ENCODE measurements at regions not wholly inside any gene's neighbourhood (a gene's known extent, or its start where the extent isn't known, plus 50 kb on each side); places are given as distances from the start of the nearest gene placed in this dataset.

GRCh38 chr7:41110186-41110585, 592.7 kb downstream of the INHBA start:
- no peaks in the 10 kb centered on the region for H3K27me3 ChIP-seq (ENCODE audit: insufficient read depth, low read length)

GRCh38 chr7:41108821-41109220, 594.1 kb downstream of the INHBA start:
- H3K4me1 ChIP-seq (ENCODE audit: control insufficient read depth, insufficient read depth, low read length, unreplicated experiment), result peaks cover 26% of the 10 kb centered on the region
- H3K4me3 ChIP-seq (ENCODE audit: low read depth, low read length), result no peak overlapping the region; the same call in 1 of the 2 replicates
- no peaks in the 10 kb centered on the region for H3K79me2 ChIP-seq (ENCODE audit: control insufficient read depth, insufficient read depth, low read length, unreplicated experiment)
- H2AFZ ChIP-seq (ENCODE audit: low read length, unreplicated experiment), result no peak overlapping the region
- H3K27ac ChIP-seq (ENCODE audit: low read depth, low read length), result peak overlapping the region; percentile 82
- no peaks in the 10 kb centered on the region for H3K27me3 ChIP-seq (ENCODE audit: insufficient read depth, low read length)
- no peaks in the 10 kb centered on the region for H3K36me3 ChIP-seq (ENCODE audit: insufficient read depth, low read length)

More at GRCh38 chr7:41110186-41110585, 592.7 kb downstream of the INHBA start:
- Histone ChIP-seq H3K4me3 (ENCODE audit: low read depth, low read length) (no peak overlapping the region), H3K27ac (ENCODE audit: low read depth, low read length) (no peak overlapping the region), H3K4me1 (ENCODE audit: control insufficient read depth, insufficient read depth, low read length, unreplicated experiment) (peaks cover 26% of the 10 kb centered on the region), H2AFZ (ENCODE audit: low read length, unreplicated experiment) (no peak overlapping the region), H3K79me2 (ENCODE audit: control insufficient read depth, insufficient read depth, low read length, unreplicated experiment) (no peaks in the 10 kb centered on the region), H3K36me3 (ENCODE audit: insufficient read depth, low read length) (no peaks in the 10 kb centered on the region)

- H3K36me3 ChIP-seq (ENCODE audit: insufficient read depth, low read length), result no peaks in the 10 kb centered on the region
- peak overlapping the region; percentile 82 for H3K27ac ChIP-seq (ENCODE audit: low read depth, low read length)
- H2AFZ ChIP-seq (ENCODE audit: low read length, unreplicated experiment), result peak overlapping the region; percentile 61
Measured at GRCh38 chr7:41107938-41108448, 594.9 kb downstream of the INHBA start.

GRCh38 chr7:41107330-41107937, 595.5 kb downstream of the INHBA start:
- Histone ChIP-seq H3K4me1 (ENCODE audit: control insufficient read depth, insufficient read depth, low read length, unreplicated experiment) (peaks cover 34% of the 10 kb centered on the region), H3K36me3 (ENCODE audit: insufficient read depth, low read length) (no peaks in the 10 kb centered on the region), H2AFZ (ENCODE audit: low read length, unreplicated experiment) (peak overlapping the region; percentile 61), H3K27me3 (ENCODE audit: insufficient read depth, low read length) (no peaks in the 10 kb centered on the region), H3K27ac (ENCODE audit: low read depth, low read length) (peak overlapping the region; percentile 82), H3K4me3 (ENCODE audit: low read depth, low read length) (peak overlapping the region; percentile 64), H3K79me2 (ENCODE audit: control insufficient read depth, insufficient read depth, low read length, unreplicated experiment) (no peaks in the 10 kb centered on the region)

More at GRCh38 chr7:41107938-41108448, 594.9 kb downstream of the INHBA start:
- peaks cover 34% of the 10 kb centered on the region for H3K4me1 ChIP-seq (ENCODE audit: control insufficient read depth, insufficient read depth, low read length, unreplicated experiment)
- no peaks in the 10 kb centered on the region for H3K79me2 ChIP-seq (ENCODE audit: control insufficient read depth, insufficient read depth, low read length, unreplicated experiment)
- H3K4me3 ChIP-seq (ENCODE audit: low read depth, low read length), result peak overlapping the region; percentile 64
- H3K27me3 ChIP-seq (ENCODE audit: insufficient read depth, low read length), result no peaks in the 10 kb centered on the region

- Histone ChIP-seq H3K36me3 (ENCODE audit: insufficient read depth, low read length) (no peaks in the 10 kb centered on the region), H3K4me3 (ENCODE audit: low read depth, low read length) (no peak overlapping the region), H3K27me3 (ENCODE audit: insufficient read depth, low read length) (no peaks in the 10 kb centered on the region), H2AFZ (ENCODE audit: low read length, unreplicated experiment) (no peak overlapping the region), H3K27ac (ENCODE audit: low read depth, low read length) (no peak overlapping the region), H3K4me1 (ENCODE audit: control insufficient read depth, insufficient read depth, low read length, unreplicated experiment) (peaks cover 29% of the 10 kb centered on the region), H3K79me2 (ENCODE audit: control insufficient read depth, insufficient read depth, low read length, unreplicated experiment) (no peaks in the 10 kb centered on the region)
Measured at GRCh38 chr7:41104631-41105030, 598.3 kb downstream of the INHBA start.

GRCh38 chr7:41103331-41103730, 599.6 kb downstream of the INHBA start:
- H3K36me3 ChIP-seq (ENCODE audit: insufficient read depth, low read length), result no peaks in the 10 kb centered on the region
- H3K4me1 ChIP-seq (ENCODE audit: control insufficient read depth, insufficient read depth, low read length, unreplicated experiment), result peaks cover 21% of the 10 kb centered on the region
- H3K4me3 ChIP-seq (ENCODE audit: low read depth, low read length), result no peak overlapping the region
- H3K79me2 ChIP-seq (ENCODE audit: control insufficient read depth, insufficient read depth, low read length, unreplicated experiment), result no peaks in the 10 kb centered on the region
- no peak overlapping the region for H2AFZ ChIP-seq (ENCODE audit: low read length, unreplicated experiment)
- H3K27ac ChIP-seq (ENCODE audit: low read depth, low read length), result peak overlapping the region; percentile 33; the same call in 1 of the 2 replicates
- no peaks in the 10 kb centered on the region for H3K27me3 ChIP-seq (ENCODE audit: insufficient read depth, low read length)

GRCh38 chr7:41098846-41099245, 604.0 kb downstream of the INHBA start:
- peaks cover 8% of the 10 kb centered on the region for H3K4me1 ChIP-seq (ENCODE audit: control insufficient read depth, insufficient read depth, low read length, unreplicated experiment)
- H3K27me3 ChIP-seq (ENCODE audit: insufficient read depth, low read length), result no peaks in the 10 kb centered on the region
- no peak overlapping the region for H3K27ac ChIP-seq (ENCODE audit: low read depth, low read length)
- no peaks in the 10 kb centered on the region for H3K79me2 ChIP-seq (ENCODE audit: control insufficient read depth, insufficient read depth, low read length, unreplicated experiment)
- no peaks in the 10 kb centered on the region for H3K36me3 ChIP-seq (ENCODE audit: insufficient read depth, low read length)
- H3K4me3 ChIP-seq (ENCODE audit: low read depth, low read length), result no peak overlapping the region
- H2AFZ ChIP-seq (ENCODE audit: low read length, unreplicated experiment), result no peak overlapping the region

- Histone ChIP-seq H3K27me3 (ENCODE audit: insufficient read depth, low read length) (no peaks in the 10 kb centered on the region), H3K4me1 (ENCODE audit: control insufficient read depth, insufficient read depth, low read length, unreplicated experiment) (peaks cover 4% of the 10 kb centered on the region), H3K27ac (ENCODE audit: low read depth, low read length) (no peak overlapping the region)
Measured at GRCh38 chr7:41098402-41098801, 604.5 kb downstream of the INHBA start.

GRCh38 chr7:41097501-41097900, 605.4 kb downstream of the INHBA start:
- no peaks in the 10 kb centered on the region for H3K79me2 ChIP-seq (ENCODE audit: control insufficient read depth, insufficient read depth, low read length, unreplicated experiment)
- no peaks in the 10 kb centered on the region for H3K27me3 ChIP-seq (ENCODE audit: insufficient read depth, low read length)
- H3K4me3 ChIP-seq (ENCODE audit: low read depth, low read length), result no peak overlapping the region
- H2AFZ ChIP-seq (ENCODE audit: low read length, unreplicated experiment), result no peak overlapping the region
- H3K27ac ChIP-seq (ENCODE audit: low read depth, low read length), result no peak overlapping the region; the same call in 1 of the 2 replicates
- H3K36me3 ChIP-seq (ENCODE audit: insufficient read depth, low read length), result no peaks in the 10 kb centered on the region
- no peaks in the 10 kb centered on the region for H3K4me1 ChIP-seq (ENCODE audit: control insufficient read depth, insufficient read depth, low read length, unreplicated experiment)

More at GRCh38 chr7:41098402-41098801, 604.5 kb downstream of the INHBA start:
- Histone ChIP-seq H3K36me3 (ENCODE audit: insufficient read depth, low read length) (no peaks in the 10 kb centered on the region), H2AFZ (ENCODE audit: low read length, unreplicated experiment) (no peak overlapping the region), H3K4me3 (ENCODE audit: low read depth, low read length) (no peak overlapping the region), H3K79me2 (ENCODE audit: control insufficient read depth, insufficient read depth, low read length, unreplicated experiment) (no peaks in the 10 kb centered on the region)

GRCh38 chr7:41096917-41097316, 606.0 kb downstream of the INHBA start:
- Histone ChIP-seq H3K27ac (ENCODE audit: low read depth, low read length) (no peak overlapping the region; the same call in 1 of the 2 replicates), H3K27me3 (ENCODE audit: insufficient read depth, low read length) (no peaks in the 10 kb centered on the region), H3K4me3 (ENCODE audit: low read depth, low read length) (no peak overlapping the region), H3K79me2 (ENCODE audit: control insufficient read depth, insufficient read depth, low read length, unreplicated experiment) (no peaks in the 10 kb centered on the region), H3K4me1 (ENCODE audit: control insufficient read depth, insufficient read depth, low read length, unreplicated experiment) (no peaks in the 10 kb centered on the region), H3K36me3 (ENCODE audit: insufficient read depth, low read length) (no peaks in the 10 kb centered on the region), H2AFZ (ENCODE audit: low read length, unreplicated experiment) (no peak overlapping the region)

- Histone ChIP-seq H3K4me3 (ENCODE audit: low read depth, low read length) (no peak overlapping the region), H3K4me1 (ENCODE audit: control insufficient read depth, insufficient read depth, low read length, unreplicated experiment) (no peaks in the 10 kb centered on the region), H2AFZ (ENCODE audit: low read length, unreplicated experiment) (no peak overlapping the region), H3K27ac (ENCODE audit: low read depth, low read length) (no peak overlapping the region), H3K36me3 (ENCODE audit: insufficient read depth, low read length) (no peaks in the 10 kb centered on the region), H3K79me2 (ENCODE audit: control insufficient read depth, insufficient read depth, low read length, unreplicated experiment) (no peaks in the 10 kb centered on the region), H3K27me3 (ENCODE audit: insufficient read depth, low read length) (no peaks in the 10 kb centered on the region)
Measured at GRCh38 chr7:41093141-41093540, 609.7 kb downstream of the INHBA start.
